Effector CD8-positive, alpha-beta T cell (primary cell): ENCODE measurements at regions not wholly inside any gene's neighbourhood (a gene's known extent, or its start where the extent isn't known, plus 50 kb on each side); places are given as distances from the start of the nearest gene placed in this dataset.

ENCODE experiments used
- DNase-seq: peaks from one replicate; lab custom pipeline; 2025; lab: John Stamatoyannopoulos, UW

DNA sequence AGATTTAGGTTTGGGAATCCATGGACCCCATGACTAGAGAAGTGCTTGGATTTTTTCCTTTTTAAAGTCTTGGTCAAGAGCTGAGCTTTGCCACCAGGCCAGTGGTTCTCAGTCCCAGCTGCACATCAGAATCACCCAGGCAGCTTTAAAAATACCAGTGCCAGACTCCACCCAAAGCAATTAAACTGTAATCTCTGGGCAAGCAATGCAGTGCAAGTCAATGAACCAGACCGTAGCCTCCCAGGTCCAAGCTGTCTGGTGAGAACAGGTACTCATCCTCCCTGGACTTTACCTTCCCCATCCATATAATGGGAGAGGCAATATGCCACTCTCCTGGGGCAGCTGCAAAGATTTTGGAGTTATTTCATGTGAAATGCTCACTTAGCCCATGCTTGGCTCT lies 223.1 kb upstream of the CDH5 start:
- no peak for DNase-seq

DNA sequence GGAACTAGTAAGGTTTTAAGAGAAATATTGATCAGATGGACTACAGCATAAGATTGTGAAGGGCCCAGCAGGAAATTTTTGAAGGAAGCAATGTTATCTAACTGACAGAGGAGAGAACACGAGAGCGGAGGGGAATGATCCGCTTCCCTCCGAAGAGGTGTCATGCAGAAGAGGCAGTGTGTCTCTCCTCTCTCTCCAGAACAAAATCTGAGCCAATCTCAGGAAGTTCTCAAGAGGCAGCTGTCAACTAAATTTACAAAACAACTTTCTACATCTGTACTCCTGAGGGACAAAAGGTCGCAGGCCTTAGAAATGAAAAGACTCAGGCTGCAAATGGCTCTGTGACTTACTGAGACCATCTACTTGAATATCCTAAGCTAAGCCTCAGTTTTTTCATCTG lies 224.6 kb upstream of the CDH5 start:
- DNase-seq = no peak

DNA sequence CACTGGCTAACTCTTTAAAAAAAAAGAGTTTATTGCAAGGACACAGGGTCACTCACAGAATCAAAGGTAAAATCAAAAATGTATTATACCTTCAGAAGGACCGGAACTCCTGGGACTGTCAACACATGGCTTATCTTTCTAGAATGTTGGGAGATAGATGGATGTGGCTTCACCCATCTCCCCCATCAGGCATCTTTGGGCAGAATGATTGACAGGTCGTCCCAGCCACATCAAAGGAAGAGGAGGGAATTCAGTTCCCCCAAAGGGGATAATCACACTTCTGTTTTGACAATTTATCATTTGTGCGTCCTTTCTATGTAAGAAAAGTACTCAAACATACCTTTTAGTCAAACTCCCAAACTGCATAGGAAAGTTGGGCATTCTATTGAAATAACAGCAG lies 228.6 kb upstream of the CDH5 start:
- DNase-seq = no peak

DNA sequence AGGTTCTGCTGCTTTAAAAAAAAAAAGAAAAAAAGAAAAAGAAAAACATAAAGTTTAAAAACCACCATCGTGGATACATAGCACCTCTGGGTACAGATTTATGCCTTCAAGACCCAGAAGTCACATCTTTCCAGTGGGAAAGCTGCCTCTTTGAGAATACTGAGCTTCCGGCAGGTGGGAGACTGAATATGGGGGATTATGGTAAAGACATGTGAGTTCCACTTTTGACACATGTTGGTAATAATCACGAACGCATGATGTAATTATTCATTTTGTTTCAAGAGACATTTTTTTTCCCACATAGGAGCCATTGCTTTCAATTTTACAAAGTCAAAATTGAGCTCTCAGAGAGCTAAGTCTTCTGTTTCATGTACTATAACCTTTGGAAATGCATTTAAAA lies 229.7 kb upstream of the CDH5 start:
- DNase-seq = no peak

DNA sequence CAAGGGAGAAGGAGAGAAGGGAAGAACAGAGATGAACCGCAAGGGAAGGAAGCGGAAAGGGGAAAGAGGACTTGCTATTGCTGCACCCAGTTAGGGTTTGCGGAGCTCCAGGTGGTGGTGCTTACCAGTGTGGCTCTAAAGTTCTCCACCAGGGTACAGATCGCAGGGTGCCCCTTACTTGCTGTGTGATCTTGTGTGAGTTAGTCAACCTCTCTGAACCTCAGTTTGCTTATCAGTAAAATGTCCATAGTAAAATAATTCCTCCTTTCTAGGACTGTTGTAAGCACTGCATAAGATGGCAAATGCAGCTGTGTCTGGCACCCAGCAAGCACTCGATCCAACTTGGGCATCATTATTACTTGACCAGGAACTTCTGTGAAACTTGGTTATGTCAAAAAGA lies 230.7 kb upstream of the CDH5 start:
- DNase-seq = no peak

DNA sequence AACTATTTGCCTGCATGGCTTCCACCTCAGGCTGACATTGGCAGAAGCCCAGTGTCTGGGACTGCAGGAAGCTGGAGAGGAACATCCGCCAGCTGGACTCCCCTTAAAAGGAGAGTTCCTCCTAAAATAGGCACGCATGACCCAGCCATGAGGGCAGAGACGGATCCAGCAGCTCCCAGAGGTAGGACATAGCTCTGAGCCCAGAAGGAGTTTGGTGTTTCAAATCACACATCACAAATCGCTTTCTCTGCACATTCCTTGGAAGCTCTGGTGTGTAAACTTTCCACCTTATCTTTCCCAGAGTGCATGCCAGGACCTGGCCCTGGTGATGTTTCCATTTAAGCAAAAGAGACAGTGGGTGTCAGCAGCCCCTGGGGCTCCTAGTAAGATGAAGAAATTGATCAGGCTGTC lies 231.1 kb upstream of the CDH5 start:
- no peak for DNase-seq

DNA sequence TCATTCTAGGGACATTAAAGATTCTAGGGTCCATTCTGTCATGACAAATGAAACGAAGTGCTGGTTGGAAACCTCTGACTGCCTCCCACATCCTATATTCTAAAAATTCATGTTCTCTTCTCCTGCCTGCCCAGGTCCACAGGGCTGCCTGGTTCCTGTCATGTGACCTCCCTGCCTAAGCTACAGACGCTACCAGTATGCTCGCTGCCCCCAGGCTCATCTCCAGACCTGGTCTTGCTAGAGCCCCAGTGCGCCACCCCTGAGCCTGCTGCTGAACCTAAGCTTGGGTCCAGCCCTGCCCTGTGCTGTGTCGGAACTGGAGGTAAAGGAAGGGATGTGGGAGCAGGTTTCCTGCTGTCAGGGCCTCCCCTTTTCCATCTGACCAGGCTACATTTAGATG lies 231.6 kb upstream of the CDH5 start:
- DNase-seq = no peak

DNA sequence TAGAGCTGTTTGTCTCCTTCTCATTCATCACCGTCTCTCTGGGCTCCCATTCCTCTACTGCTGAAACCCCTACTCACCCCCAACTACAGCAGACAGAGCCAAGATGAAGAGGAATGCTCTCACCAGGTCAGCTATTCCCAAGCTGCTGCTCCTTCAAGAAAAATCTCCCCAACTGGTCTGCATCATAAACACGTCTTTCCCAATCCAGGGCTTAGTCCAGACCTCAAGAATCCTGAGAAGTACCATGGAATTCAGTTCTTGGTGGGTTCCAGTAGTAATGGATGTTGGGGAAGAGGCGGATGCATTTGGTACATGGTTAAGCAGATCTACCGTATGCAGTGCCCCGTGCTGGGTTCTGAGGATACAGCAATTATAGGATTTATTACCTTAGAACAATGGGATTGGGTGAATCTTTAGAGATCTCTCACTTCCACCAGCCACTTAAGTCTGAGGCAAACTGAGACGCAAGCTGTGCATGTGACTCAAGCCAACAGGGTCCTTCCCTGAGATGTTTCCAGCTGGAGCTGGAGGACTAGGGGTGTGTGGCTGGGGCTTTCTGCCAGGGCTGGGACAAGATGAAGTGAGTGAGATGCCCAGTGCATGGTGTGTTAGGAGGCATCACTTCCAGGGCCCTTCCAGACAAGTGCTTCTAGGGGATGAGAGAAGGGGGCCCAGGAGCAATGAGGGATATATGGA lies 232.7 kb upstream of the CDH5 start:
- no peak for DNase-seq

DNA sequence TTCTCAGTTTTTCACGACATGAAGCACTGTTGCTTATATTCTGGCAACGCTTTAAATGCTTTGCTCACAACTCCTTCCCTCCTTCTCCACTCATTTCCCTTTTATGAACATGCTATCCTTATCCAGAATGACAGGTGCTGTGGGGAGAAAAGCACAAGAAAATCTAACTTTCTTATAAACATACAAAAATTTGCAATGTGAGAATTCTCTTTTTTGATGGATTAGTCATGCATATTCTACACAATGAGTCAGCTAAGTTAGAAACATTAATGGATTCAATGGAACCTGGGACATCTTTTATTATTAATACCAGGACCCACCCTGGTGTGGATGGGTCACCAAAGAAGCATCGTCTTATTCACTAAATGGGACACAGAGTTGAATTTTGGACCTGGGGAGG lies 234.6 kb upstream of the CDH5 start:
- DNase-seq = no peak

DNA sequence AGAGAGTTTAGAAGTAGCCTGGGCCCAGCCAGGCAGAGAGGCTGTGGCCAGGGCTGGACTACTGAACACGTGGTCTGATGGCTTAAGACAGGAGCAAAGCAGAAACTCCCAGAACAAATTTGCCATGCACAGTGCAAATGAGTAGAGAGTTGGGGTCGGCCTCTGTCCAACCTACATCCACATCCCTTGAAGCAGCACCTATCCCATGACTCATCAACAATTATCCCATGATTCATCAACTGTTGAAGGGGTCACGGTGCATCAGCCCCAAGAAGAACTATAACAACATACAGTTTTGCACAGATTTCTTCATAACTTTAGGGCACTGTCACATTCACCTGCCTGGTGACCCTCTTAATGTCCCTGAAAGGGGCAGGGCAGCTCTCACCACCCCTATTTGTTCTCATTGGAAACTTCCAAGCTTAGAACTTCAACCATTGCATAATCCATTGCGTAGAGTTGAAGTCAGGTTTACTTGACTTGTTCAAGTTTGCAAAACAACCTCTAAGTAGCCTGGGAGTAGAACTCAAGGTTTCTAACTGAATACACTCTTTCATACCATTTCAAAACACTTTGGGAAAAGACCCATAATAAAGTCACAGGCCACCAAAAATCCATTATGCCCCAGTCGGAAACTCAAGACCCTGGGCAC lies 235.2 kb upstream of the CDH5 start:
- no peak for DNase-seq

DNA sequence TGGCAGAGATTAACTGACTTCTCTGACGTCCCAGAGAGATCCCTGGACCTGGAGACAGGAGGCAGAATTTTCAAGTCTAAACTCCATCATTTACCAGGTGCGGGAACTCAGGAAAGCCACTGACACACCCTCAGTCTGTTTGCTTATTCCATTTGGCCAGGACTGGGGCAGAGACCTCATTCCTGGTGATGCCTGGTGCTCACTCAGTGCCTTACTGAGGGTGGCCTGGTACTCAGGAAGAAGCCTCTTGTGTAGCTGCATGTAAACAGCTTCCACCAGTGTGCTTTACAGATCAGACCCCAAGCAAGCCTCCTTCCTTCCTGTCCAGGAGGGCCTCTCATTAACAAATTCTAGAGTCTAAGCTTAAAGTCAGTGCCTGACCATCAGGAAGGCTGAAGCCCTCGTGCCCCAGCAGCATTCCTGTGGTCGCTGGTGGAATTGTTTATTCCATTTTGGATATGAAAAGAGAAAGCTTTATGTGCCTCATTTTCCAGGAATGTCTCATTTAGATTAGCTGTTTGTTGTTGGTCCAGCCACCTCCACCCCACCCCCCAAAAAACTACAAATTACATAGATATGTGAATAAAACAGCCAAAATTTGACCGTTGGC lies 236.1 kb upstream of the CDH5 start:
- DNase-seq = no peak

DNA sequence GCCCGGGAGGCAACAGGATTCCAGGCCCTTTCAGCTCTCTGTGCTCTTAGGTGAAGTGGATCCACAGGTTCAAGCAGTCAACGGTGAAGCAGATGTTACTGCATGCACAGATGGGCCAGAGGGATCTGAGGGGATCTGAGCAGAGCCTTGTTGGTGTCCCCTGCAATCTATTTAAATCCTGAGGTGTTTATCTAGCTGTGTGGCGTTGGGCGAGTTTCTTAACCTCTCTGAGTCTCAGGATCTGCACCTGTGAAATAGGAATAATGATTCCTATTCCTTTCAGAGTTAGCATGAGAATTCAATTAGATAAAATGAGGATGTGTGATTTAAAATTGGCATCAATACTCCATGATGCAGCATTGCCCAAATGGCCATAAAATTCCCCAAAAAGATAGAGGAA lies 237.3 kb upstream of the CDH5 start:
- DNase-seq = no peak

DNA sequence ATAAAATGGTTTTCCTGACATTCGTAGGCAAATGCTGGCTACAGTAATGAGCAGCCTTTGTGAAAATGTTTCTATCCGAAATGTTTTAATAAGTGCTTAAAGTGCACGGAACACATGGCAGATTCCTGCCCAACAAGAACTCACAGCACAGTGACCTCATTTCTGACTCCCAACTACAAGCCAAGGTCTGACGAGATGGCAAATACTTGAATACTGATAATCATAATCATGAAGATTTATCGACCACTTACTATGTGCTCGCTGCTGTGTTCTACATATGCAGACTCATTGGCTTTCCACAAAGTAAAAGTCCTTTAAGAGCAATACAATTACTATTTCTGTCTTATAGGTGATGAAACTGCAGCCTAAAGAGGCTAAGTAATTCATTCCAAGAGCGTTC lies 238.1 kb upstream of the CDH5 start:
- DNase-seq = no peak

DNA sequence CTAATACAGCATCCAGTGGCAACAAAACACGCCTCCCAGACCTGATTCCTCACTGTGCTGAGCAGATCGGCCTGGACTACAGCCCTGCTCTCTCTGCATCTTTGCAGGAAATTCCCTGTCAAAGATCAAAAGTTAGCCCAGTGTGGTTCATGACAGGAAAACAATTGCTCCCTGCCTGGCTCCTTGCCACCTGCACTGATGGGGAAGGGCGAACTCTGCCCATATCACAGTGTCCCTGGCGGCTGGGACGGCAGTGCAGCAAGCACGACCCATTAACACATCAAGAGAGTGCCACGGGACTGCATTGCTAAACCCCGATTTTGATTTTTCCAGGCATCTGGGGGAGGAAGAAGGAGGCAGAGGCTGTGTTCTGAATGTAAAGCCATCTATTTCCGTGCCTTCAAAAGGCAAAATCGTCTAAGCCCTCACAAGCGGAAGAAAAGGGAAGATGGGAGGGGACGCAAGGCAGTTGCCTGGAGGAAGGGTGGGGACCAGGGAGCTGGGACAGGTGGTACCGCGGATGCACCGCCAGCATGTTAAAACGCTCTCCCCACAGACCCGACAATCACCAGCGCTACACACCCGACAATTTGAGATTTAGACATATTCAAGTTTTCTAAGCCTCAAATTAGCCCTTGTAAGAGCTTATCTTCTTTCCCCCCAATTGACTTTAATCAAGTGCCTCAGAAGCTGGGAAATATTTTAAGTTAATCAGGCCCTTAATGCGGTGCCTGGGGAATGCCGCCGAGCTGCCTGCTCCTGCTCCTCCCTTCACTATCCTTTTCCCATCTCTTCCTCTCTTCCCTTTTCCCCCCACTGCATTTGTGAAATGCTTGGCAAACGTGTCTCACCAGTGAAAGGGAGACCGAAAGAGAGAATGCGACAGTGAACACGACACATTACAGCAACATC lies 238.8 kb upstream of the CDH5 start:
- DNase-seq = no peak

DNA sequence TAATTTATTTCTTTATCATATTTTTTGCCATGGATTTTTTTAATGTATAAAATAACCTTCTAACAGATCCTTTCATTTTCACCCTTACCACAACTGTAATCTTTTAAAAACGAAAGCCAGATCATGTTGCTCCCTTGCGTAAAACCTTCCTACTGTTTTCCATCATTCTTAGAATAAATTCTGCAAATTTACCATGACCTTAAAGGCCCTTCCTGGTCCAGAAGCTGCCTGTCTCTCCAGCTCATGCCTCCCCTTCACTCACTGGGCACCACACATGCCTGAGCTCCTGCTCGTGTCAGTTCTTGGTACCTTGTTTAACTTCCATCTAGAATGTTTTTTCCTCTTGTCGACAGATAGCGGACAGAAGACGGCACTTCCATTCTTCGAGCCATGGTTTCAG lies 245.0 kb upstream of the CDH5 start:
- DNase-seq = no peak

DNA sequence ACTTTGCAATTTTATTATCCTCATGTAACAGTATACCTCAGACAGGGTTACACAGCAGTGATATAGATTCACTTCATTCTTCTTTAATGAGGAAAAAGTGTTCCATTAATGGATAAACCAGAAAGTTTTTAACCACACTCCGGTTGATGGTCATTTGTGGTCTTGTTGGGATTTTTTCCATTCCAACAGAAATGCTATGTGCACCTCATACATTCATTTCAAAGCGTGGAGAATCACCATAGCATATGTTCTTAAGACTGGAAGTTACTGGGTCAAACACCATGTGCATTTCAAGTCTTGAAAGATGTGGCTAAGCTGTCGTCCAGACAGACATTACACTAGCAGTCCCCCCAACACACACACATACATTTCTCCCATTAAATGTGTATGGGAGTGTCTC lies 245.8 kb upstream of the CDH5 start:
- no peak for DNase-seq

DNA sequence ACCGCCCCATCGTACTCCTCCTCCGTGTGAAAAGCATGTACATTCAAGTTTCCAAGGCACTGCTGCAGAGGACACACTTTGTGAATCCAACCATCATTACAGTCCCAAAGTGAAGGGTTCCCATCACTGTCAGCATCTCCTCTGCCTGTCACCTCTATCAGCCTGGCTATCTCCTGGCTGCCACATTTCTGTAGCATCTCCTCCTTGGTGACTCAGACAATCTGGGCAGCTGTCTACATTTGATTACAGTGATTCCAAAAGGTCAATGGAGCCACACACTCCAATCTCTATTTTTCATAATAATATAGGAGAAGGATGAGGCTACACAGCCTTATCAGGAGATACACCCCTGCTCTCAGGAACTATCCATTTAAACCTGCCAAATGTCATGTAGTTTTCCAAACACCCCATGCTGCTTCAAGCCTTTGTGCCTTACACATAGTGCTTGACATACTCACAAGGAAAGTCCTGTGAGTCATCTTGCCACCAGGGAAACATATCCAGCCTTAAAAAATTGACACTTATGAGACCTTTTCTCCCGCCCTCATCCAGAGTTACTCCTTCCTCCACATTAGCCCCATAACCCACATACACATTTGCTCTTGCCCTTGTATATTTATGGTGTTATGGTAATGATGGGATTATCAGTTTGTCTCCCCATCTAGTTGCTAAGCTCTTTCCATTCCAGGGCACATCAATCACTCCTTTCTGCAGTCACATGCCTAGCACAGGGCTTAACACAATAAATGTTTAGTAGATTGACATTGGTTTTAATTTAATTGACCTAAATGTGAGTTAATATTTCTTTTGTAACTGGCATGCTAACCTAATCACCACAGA lies 250.1 kb upstream of the CDH5 start:
- no peak for DNase-seq

DNA sequence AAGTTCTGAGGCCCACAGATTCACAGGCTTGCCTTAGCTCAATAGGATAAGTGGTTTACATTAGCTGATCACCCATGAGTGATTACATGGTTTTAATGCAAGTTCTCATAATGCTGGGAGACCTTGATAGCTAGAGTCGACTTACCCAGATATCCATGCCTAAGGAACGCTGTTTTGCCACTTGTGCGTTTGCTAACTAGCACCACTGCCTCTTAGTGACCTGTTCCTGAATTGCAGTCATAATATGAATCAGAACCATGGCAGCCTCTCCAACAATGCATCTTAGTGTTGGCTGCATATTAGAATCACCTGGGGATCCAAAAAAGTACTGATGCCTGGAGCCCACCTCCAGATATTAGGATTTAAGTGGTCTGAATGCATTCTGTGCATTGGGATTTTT lies 251.1 kb upstream of the CDH5 start:
- DNase-seq = no peak

DNA sequence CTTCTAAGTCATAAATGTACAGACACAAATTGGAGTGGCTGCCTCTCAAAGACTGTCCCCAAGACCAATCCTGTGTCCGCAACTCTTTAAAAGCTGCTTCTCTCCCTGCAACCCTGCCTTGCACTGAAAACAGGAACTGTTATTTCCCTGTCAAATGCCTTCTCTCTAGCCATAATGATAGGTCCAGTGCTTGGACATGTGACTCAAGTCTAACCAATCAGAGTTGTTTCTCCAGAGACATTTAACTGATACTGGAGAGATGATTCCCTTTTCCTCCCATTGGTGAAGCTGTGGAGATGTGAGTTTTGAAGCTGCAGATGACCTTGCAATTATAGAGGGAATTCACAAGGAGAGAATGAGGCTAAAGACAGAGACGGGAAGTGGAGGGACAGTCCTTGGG lies 253.3 kb upstream of the CDH5 start:
- no peak for DNase-seq

DNA sequence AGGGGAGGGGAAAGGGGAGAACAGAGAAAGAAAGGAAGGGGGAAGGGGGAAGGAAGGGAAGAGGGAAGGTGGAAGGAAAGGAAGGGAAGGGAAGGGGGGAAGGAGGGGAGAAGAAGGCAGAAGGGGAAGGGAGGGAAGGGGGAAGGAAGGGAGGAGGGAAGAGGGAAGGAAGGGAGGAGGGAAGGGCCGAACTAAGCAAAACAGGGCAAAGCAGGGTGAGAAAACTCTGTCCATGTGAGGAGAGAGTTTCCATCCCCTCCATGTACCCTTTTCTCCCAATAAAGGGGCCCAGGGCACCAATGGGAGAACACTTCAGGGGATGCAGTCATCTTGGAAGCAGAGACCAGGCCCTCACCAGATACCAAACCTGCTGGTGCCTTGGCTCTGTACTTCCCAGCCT lies 256.8 kb upstream of the CDH5 start:
- DNase-seq = no peak

DNA sequence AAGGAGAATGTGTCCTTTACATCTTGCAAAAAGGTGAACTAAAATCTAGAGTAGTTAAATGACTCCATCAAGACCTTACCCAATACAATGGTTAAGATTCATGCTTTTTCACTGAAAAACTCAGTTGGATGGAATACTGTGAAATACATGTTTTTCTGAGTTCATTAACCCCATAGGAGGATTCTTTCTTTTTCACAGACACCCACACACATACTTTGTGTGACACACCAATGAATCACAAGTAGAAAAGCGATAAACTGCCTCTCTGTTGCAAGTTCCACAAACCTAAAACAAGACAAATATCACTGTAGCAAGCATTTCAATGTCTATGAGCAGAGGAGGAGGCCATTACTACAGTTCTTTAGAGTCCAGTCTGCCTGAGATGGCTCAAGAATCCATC lies 258.8 kb upstream of the CDH5 start:
- no peak for DNase-seq

DNA sequence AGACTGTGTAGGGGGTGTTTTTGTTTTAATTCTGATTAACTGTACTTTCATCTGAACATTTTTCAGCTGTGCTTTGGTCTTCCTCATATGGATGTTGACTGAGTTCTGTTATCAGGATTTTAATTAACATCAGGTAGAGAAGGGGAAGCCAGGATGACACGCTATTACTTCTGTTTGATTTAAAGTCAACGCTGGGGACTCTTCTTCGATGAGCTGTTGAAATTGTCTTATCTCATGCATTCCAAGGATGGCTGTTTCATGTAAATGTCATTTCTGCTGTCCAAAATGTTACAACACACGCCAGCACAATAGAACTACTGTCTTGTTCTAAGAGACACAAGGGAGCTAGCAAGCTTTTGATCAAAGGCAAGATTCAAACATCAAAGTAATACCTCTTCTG lies 263.3 kb upstream of the CDH5 start:
- no peak for DNase-seq
